DND-41 (cell line): ENCODE measurements at regions not wholly inside any gene's neighbourhood (a gene's known extent, or its start where the extent isn't known, plus 50 kb on each side); places are given as distances from the start of the nearest gene placed in this dataset.

Experiments
- EZH2 ChIP-seq: IDR thresholded peaks from 3 replicates; pipeline ENCODE4 v1.6.1; 2012; ENCODE audit warnings: borderline replicate concordance, low read depth, mild to moderate bottlenecking, moderate library complexity, low read length, inconsistent platforms; ENCODE audit not compliant: severe bottlenecking
- TF ChIP-seq, protein P1 (sequence below): IDR thresholded peaks from 2 replicates; pipeline ENCODE4 v1.5.1; 2012; ENCODE audit warnings: borderline replicate concordance, low read length, moderate library complexity, mild to moderate bottlenecking; ENCODE audit not compliant: poor library complexity, severe bottlenecking; ENCODE audit errors: extremely low read depth

DNA sequence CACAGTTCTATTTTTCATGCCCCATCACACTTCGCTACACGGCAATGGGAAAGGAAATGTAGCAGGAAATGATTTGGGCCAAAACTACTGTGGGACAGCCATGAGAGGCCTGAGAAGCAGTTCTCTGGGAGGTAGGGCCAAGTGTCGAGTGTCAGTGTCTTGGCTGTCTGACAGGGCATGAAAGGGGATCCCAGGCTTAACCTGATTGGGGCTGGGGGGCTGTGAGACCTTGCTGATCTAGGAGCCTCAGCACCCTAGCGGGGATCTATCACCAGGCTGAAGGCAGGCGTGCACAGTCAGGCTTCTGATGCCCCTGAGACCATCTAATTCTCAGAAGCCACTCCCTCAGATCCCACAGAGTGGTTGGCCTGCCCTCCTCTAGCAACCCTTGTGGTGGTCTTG is 58.2 kb upstream of the SLC25A13 start:
- TF ChIP-seq, protein P1, sequence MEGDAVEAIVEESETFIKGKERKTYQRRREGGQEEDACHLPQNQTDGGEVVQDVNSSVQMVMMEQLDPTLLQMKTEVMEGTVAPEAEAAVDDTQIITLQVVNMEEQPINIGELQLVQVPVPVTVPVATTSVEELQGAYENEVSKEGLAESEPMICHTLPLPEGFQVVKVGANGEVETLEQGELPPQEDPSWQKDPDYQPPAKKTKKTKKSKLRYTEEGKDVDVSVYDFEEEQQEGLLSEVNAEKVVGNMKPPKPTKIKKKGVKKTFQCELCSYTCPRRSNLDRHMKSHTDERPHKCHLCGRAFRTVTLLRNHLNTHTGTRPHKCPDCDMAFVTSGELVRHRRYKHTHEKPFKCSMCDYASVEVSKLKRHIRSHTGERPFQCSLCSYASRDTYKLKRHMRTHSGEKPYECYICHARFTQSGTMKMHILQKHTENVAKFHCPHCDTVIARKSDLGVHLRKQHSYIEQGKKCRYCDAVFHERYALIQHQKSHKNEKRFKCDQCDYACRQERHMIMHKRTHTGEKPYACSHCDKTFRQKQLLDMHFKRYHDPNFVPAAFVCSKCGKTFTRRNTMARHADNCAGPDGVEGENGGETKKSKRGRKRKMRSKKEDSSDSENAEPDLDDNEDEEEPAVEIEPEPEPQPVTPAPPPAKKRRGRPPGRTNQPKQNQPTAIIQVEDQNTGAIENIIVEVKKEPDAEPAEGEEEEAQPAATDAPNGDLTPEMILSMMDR: no peak
- TF ChIP-seq EZH2: no peak
